HG02798 (cell line): ENCODE measurements at regions not wholly inside any gene's neighbourhood (a gene's known extent, or its start where the extent isn't known, plus 50 kb on each side); places are given as distances from the start of the nearest gene placed in this dataset.
"Not testable (repeated sequence)": the region's sequence is repeated elsewhere in the genome, so short reads cannot be mapped to it uniquely, and the experiment has no call there.

Experiments used
- ATAC-seq: cut with Tn5 transposase; IDR thresholded peaks from one replicate; pipeline ENCODE4 v1.9.1; 2021; ENCODE audit warnings: mild to moderate bottlenecking; ENCODE audit not compliant: unreplicated experiment, poor library complexity

- ATAC-seq, result peak; percentile 66
Observed at GRCh38 chr21:8377093-8377841, 2144.1 kb upstream of the TPTE start.

- ATAC-seq, result peak; percentile 66
Observed at GRCh38 chr21:8380419-8381079, 2140.8 kb upstream of the TPTE start.

GRCh38 chr21:8388169-8388939 lies 2133.0 kb upstream of the TPTE start:
- not testable (repeated sequence) for ATAC-seq

- not testable (repeated sequence) for ATAC-seq
Observed at GRCh38 chr21:8388940-8389238, 2132.5 kb upstream of the TPTE start.

- not testable (repeated sequence) for ATAC-seq
Observed at GRCh38 chr21:8390550-8391171, 2130.7 kb upstream of the TPTE start.

- ATAC-seq, result not testable (repeated sequence)
Observed at GRCh38 chr21:8394380-8394779, 2127.0 kb upstream of the TPTE start.

- not testable (repeated sequence) for ATAC-seq
Observed at GRCh38 chr21:8395992-8396391, 2125.4 kb upstream of the TPTE start.

GRCh38 chr21:8398870-8399437 lies 2122.4 kb upstream of the TPTE start:
- peak; percentile 31 for ATAC-seq

GRCh38 chr21:8399866-8400265 lies 2121.5 kb upstream of the TPTE start:
- peak; percentile 87 for ATAC-seq

- ATAC-seq, result not testable (repeated sequence)
Observed at GRCh38 chr21:8401799-8402198, 2119.6 kb upstream of the TPTE start.

- ATAC-seq, result not testable (repeated sequence)
Observed at GRCh38 chr21:8406331-8406730, 2115.1 kb upstream of the TPTE start.

GRCh38 chr21:8411139-8411671 lies 2110.2 kb upstream of the TPTE start:
- ATAC-seq, result peak; percentile 30

GRCh38 chr21:8419925-8420560 lies 2101.3 kb upstream of the TPTE start:
- peak; percentile 87 for ATAC-seq

- peak; percentile 52 for ATAC-seq
Observed at GRCh38 chr21:8427790-8428667, 2093.4 kb upstream of the TPTE start.

GRCh38 chr21:8428668-8429456 lies 2092.5 kb upstream of the TPTE start:
- peak; percentile 79 for ATAC-seq

- not testable (repeated sequence) for ATAC-seq
Observed at GRCh38 chr21:8434710-8435109, 2086.7 kb upstream of the TPTE start.

- ATAC-seq, result not testable (repeated sequence)
Observed at GRCh38 chr21:8443093-8443492, 2078.3 kb upstream of the TPTE start.

- not testable (repeated sequence) for ATAC-seq
Observed at GRCh38 chr21:8449807-8450206, 2071.6 kb upstream of the TPTE start.
